Activated T-helper 1 cell treated with anti-CD3 and anti-CD28 coated beads, Interleukin-12 subunit alpha, Interleukin-12 subunit beta, Interleukin-2, Interleukin-4 antibody, amounts not matched to agents 30 ng/mL and 10 ng/mL and 1 ng/mL, durations not matched to agents 14 hours and 24 hours and 36 hours (primary cell): ENCODE measurements at regions not wholly inside any gene's neighbourhood (a gene's known extent, or its start where the extent isn't known, plus 50 kb on each side); places are given as distances from the start of the nearest gene placed in this dataset.

ENCODE experiments used
- DNase-seq: peaks from one replicate; pipeline ENCODE4 v3.0.0; 2021; ENCODE audit warnings: low spot score
- H3K27ac Mint-ChIP-seq: one replicate; pipeline ENCODE4 v1.8.0; 2021; ENCODE audit warnings: mild to moderate bottlenecking, mixed read lengths
- H3K27me3 Mint-ChIP-seq: one replicate; pipeline ENCODE4 v1.8.0; 2022; ENCODE audit warnings: mild to moderate bottlenecking, moderate library complexity, mixed read lengths; ENCODE audit not compliant: insufficient read depth
- H3K36me3 Mint-ChIP-seq: one replicate; pipeline ENCODE4 v1.8.0; 2021; ENCODE audit warnings: low read depth, mixed read lengths
- H3K4me1 Mint-ChIP-seq: one replicate; pipeline ENCODE4 v1.8.0; 2021; ENCODE audit warnings: low read depth, mixed read lengths
- H3K4me3 Mint-ChIP-seq: one replicate; pipeline ENCODE4 v1.8.0; 2021; ENCODE audit warnings: mild to moderate bottlenecking, moderate library complexity, mixed read lengths
- H3K9me3 Mint-ChIP-seq: one replicate; pipeline ENCODE4 v1.8.0; 2021; ENCODE audit warnings: mixed read lengths
- intact Hi-C: fragments of 100-400 bp; cut with micrococcal nuclease; formaldehyde crosslinking; loops from one replicate; pipeline ENCODE4 v1.15.1; 2024

DNA sequence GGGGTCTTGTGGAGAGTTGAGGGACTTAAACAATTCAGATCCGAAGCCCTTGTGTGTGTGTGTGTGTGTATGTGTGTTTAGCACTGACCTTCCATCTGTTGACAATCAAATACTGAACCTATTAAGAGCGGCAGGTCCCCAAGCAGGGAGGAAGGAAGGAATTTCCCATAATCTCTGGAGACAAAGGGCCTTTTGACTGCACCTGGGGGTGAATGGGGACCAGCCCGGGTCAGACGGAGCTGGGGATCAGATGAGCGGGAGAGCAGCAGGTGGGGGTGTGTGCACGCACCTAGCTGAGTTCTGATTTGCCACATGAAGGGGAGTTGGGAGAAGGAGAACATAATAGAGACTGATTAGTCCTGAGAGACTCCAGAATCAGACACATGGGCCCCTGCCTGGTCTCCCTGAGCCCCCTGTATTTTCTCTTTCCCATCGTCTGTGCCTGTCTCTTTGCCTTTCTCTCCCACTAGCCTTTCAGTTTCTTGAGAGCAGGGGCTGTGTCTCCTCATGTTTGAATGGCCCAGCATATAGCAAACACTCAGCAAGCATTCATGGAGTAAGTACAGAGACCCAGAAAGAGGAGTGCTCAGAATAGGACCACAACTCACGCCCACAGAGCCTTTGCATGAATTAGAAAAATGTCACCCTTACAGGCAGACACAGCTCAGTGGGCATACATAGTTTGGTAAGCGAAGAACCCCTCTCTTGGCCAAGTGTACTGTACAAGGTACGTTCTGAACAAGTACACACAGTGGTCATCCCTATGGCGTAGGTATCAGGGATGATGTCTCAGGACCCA is 288.3 kb upstream of the HABP2 start:
- DNase-seq, result no peak
- no peaks in the 10 kb centered on the region for H3K36me3 Mint-ChIP-seq
- H3K4me1 Mint-ChIP-seq, result no peaks in the 10 kb centered on the region
- intact Hi-C loops, result no loop called here
- H3K9me3 Mint-ChIP-seq, result no peaks in the 10 kb centered on the region
- peaks cover 8% of the 10 kb centered on the region for H3K27me3 Mint-ChIP-seq
- H3K27ac Mint-ChIP-seq, result no peak overlapping the region
- no peak overlapping the region for H3K4me3 Mint-ChIP-seq

DNA sequence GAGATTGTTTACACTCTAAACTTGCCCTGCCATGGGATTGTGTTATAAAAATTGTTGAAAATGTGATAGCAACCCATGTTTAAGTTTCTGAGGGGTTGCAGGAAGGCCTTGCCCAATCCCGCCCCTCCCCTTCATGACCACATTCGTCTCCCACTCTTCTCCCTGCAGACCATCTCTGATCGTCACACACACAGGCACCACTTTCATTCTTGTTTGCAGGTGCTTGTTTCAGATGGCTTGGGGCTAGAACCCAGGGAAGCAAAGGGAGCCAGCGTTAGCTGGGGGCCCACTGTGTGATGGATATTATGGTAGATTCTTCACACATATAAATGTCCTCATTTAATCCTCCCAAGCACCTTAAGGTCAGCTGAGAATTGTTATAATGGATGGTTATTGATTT is 286.7 kb upstream of the HABP2 start:
- H3K9me3 Mint-ChIP-seq, result no peaks in the 10 kb centered on the region
- H3K4me1 Mint-ChIP-seq, result no peaks in the 10 kb centered on the region
- no peak overlapping the region for H3K27ac Mint-ChIP-seq
- intact Hi-C loops, result no loop called here
- H3K4me3 Mint-ChIP-seq, result no peak overlapping the region
- no peaks in the 10 kb centered on the region for H3K36me3 Mint-ChIP-seq
- peaks cover 7% of the 10 kb centered on the region for H3K27me3 Mint-ChIP-seq
- DNase-seq, result no peak

DNA sequence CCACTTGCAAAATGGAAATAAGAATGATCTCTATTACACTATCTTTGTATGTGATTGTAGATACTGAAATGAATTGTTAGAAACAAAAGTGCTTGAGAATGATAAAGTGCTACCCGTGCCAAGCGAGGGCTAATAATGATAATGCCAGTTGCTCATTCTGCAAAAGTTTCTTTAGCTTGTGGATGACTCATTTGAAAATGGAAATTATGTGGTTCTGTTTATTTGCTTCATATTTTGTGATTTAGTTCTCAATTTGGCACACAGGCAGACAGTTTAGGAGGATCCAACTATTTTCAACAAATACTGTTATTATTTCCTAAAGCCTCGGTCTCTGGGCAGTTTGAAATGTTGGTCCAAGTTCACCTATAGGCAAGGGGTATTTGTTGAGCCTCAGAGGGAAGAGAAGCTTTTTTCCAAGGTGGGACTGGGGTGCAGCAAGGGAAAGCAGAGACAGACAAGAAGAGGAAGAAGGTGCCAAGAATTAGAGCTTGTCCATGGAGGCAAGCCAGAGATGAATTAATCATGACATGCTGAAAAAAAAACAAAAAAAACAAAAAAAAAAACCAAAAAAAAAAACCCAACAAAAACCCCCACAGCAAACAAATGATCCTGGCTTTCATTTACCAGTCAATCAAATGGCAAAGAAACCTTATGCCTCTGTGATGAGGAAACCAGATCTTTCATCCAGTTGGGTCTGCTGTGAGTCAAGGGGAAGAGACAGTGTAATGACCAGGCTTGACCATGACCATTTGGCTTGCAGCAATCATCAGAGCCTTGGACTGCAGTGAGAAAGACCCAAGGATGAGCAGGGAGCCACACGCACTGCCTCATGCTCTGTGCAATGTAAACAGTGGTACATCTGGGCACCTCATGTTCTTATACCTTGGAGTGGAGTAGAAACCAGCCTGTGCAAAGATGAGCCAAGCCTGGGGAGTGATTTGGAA is 285.0 kb upstream of the HABP2 start:
- intact Hi-C loops, result no loop called here
- Mint-ChIP-seq H3K4me1 (no peaks in the 10 kb centered on the region), H3K27ac (no peak overlapping the region), H3K36me3 (no peaks in the 10 kb centered on the region), H3K4me3 (no peak overlapping the region), H3K9me3 (no peaks in the 10 kb centered on the region), H3K27me3 (peaks cover 4% of the 10 kb centered on the region)
- DNase-seq, result no peak

DNA sequence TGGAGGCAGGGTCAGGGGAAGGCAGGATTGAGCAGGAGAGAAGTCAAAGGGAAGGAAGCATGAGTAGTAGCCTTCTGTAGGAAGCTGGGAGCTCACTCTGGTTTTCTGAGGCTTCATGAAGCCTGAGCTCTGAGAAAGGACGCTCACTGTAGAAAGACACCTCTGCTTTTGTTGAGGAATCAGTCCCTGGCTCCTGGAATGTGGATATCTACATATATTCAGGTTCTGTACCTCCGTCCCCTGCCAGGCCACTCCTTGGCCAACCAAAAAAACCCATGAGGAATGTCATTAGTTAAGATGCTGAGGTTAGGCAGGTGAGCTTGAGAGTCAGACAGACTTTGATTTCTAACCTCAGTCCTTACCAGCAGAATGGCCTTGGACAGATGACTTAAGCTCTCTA is 283.5 kb upstream of the HABP2 start:
- Mint-ChIP-seq H3K27me3 (peaks cover 2% of the 10 kb centered on the region), H3K4me3 (no peak overlapping the region), H3K27ac (no peak overlapping the region), H3K4me1 (no peaks in the 10 kb centered on the region), H3K9me3 (no peaks in the 10 kb centered on the region), H3K36me3 (no peaks in the 10 kb centered on the region)
- no peak for DNase-seq
- intact Hi-C loops, result no loop called here

DNA sequence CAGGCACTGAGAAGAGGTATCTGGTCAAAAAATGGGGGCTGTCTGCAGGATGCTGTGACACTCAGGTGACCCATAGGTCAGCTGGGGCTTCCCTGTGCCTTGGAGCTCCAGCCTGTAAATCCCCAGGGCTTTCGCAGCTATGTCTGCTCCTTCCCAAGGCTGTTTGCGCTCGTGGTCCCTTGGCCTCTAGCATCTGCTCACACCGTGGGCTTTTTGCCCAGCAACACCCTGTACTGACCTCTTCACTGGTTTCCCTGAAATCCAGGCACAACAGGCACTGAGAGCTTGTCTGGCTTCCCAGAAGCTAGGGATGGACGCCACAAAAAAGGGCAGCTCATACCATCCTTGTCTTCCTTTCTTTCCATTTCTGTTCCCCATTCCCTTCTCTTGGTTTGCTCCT is 280.3 kb upstream of the HABP2 start:
- DNase-seq, result no peak
- H3K27me3 Mint-ChIP-seq, result peaks cover 2% of the 10 kb centered on the region
- H3K27ac Mint-ChIP-seq, result no peak overlapping the region
- H3K4me3 Mint-ChIP-seq, result no peak overlapping the region
- intact Hi-C loops, result no loop called here
- H3K36me3 Mint-ChIP-seq, result no peaks in the 10 kb centered on the region
- peaks cover 6% of the 10 kb centered on the region for H3K9me3 Mint-ChIP-seq
- no peaks in the 10 kb centered on the region for H3K4me1 Mint-ChIP-seq

DNA sequence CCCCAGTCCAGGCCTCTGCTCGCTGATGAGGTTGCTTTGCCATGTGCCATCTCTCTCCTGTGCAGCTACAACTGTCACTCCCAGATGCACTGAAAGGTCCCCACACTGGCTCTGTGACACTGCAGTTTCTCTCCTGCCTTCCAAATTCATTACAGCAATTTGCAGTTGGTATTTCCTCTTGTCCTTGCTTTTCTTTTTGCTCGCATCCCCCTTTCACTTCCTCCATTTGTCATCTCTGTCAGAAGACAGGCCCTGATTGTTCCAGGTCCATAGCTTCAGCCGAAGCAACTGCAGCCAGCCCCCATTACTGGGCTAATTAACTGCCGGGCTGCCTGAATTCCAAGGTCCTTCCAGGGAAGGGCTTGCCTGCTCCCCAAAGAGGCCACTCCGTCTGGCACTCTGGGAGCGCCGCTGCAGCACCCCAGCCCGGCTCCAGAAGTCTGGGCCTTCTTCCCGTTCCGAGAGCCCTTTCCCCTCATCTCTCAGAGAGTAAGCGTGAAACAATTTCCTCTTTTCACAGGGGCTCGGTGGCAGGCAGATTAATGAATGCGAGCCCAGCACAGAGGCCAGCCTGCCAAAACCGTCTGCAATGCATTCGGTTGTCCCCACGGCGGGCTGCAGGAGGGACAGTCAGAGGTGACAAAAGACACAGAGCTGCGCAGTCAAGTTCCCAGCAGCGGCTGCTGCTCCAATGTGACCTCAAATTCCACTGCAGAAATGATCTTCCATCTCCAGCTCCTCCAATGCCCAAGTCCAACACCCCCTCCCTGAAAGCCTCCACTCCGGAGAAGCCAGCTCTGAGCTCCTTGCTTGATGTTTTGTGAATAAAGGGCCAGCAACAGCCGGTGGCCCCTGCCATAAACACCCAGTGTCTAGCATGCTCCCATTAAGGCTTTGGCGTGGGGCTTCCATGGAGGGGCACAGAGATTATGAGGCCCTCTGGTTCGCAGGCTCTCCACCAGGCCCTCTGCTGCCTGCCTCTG is 279.4 kb upstream of the HABP2 start:
- peaks cover 6% of the 10 kb centered on the region for H3K9me3 Mint-ChIP-seq
- intact Hi-C loops, result no loop called here
- DNase-seq, result no peak
- no peak overlapping the region for H3K27ac Mint-ChIP-seq
- peaks cover 2% of the 10 kb centered on the region for H3K27me3 Mint-ChIP-seq
- no peak overlapping the region for H3K4me3 Mint-ChIP-seq
- no peaks in the 10 kb centered on the region for H3K36me3 Mint-ChIP-seq
- no peaks in the 10 kb centered on the region for H3K4me1 Mint-ChIP-seq

DNA sequence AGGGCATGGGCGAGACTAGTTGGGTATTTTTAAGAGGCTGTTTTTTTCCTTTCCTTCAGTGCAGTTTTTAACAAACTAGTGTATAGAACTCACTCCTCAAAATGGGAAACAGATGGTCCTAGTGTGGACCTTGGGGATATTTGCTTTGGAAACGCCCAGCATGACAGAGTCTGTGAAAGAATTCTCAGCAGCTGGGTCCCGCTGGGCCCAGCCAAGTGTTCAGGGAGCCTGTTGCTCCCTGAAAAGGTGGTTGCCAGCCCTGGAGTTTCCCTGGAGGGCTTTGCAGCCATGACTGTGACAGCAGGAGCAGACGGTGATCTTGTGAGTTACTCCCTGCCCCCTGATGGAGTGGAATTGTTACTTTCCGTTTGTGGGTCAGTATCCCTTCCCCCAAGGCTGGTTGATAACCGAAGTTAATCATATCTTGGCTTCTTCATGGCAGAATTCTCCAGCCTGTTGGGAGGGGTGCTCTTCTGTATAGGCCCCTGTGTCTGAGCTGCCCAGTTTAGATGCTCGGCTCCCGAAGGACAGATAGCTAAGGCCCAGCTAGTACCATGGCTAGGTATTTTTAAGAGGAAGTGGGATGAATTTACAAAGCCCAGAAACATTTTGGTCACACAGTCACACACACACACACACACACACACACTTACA is 278.6 kb upstream of the HABP2 start:
- no peak for DNase-seq
- no peak overlapping the region for H3K4me3 Mint-ChIP-seq
- no peaks in the 10 kb centered on the region for H3K36me3 Mint-ChIP-seq
- intact Hi-C loops, result no loop called here
- peaks cover 2% of the 10 kb centered on the region for H3K27me3 Mint-ChIP-seq
- H3K9me3 Mint-ChIP-seq, result peaks cover 6% of the 10 kb centered on the region
- H3K4me1 Mint-ChIP-seq, result no peaks in the 10 kb centered on the region
- H3K27ac Mint-ChIP-seq, result no peak overlapping the region

DNA sequence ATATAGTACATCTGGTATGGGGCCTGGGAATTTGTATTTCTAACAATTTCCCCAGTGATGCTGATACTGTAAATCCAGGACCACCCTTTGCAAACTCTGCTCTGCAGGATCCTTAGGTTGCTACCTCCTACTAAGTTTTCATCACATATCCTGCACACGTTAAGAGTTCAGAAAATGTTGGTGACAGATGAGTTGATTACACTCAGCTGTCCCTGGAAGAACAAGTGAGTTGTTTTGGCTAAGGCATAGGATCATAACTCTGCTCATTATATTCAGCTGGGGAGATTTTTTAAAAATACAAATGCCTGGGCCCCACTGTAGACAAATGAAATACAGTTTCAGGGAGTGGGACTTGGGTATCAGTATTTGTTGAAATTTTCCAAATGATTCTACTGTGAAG is 274.6 kb upstream of the HABP2 start:
- Mint-ChIP-seq H3K27me3 (no peaks in the 10 kb centered on the region), H3K4me3 (no peak overlapping the region), H3K9me3 (peaks cover 6% of the 10 kb centered on the region), H3K4me1 (no peaks in the 10 kb centered on the region), H3K27ac (no peak overlapping the region), H3K36me3 (no peaks in the 10 kb centered on the region)
- no peak for DNase-seq
- intact Hi-C loops, result no loop called here

DNA sequence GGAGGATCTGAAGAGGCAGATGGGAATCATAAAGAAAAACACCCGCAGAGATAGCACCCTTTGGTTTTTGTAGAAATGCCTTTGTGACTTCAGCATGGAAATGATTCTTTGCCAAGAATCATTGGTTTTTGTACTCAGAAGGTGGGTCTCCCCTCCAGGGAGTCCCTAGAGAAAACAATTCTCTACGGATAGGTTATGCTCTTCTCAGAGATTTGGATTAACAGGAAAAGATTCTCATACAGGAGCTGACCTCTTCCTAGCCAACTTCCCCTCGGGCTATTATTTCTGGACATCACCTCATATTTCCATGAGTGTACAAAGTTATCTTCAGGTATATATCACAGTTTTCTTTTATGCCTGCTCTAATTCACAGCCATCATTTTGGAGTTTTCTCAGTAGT is 274.2 kb upstream of the HABP2 start:
- Mint-ChIP-seq H3K27me3 (no peaks in the 10 kb centered on the region), H3K4me3 (no peak overlapping the region), H3K36me3 (no peaks in the 10 kb centered on the region), H3K9me3 (peaks cover 6% of the 10 kb centered on the region), H3K27ac (no peak overlapping the region), H3K4me1 (no peaks in the 10 kb centered on the region)
- no peak for DNase-seq
- intact Hi-C loops, result no loop called here

DNA sequence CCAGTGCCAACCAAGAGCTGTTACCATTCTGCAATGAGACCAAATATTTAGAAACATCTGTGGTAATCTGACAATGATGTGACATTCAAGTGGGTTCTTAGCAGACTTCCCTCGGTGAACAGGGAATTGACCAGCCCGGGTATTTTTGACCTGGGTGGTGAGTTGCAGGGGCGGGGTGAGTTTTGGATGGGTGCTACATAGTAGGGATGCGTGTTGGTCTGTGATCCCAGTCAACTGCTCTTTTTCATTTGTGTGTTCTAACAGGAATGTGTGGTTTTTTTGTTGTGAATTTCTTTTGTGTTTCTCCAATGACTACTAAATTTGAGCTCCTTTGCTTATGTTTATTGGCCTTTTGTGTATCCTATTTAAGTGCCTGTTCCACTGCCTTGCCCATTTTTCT is 273.6 kb upstream of the HABP2 start:
- Mint-ChIP-seq H3K36me3 (no peaks in the 10 kb centered on the region), H3K9me3 (peaks cover 6% of the 10 kb centered on the region), H3K27me3 (no peaks in the 10 kb centered on the region), H3K27ac (no peak overlapping the region), H3K4me3 (no peak overlapping the region), H3K4me1 (no peaks in the 10 kb centered on the region)
- intact Hi-C loops, result no loop called here
- no peak for DNase-seq

DNA sequence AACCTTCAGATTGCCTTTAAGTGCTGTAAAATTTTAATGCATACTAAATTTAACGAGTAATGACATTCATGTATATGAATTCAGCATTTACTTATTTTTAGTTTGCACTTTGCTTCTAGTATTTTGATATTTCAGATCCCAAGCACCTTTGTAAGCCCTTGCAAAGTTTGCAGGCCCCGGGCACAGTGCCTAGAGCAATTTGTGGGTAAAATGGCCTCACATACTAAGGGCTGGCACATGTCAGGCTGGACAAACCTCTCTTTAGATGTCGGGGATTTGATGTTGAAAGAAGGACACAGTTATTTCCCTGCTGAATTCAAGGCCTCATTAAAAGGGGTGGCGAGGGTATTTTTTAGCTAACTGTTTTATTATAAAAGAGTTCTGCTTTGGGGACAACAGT is 270.3 kb upstream of the HABP2 start:
- Mint-ChIP-seq H3K27ac (no peak overlapping the region), H3K27me3 (no peaks in the 10 kb centered on the region), H3K9me3 (no peaks in the 10 kb centered on the region)

DNA sequence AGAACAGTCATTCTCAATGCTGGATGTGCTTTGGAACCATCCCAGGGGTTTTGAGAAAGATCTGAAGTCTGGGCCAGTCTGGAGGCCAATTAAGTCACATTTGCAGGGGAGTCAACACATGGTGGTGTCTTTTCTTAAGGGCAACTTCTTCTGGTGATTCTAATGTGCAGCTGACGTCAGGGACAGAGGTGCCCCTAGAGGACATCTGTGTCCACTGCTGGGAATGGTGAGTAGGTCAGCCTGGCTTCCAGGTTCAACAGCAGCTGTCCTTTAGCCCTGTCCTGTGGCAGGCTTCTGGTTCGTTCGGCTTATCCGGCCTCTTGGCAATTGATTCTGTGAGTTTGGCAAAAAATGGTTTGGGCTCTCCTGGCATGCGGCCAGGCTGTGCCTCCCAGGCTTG is 269.7 kb upstream of the HABP2 start:
- H3K27me3 Mint-ChIP-seq, result no peaks in the 10 kb centered on the region
- H3K4me1 Mint-ChIP-seq, result no peaks in the 10 kb centered on the region
- no peaks in the 10 kb centered on the region for H3K36me3 Mint-ChIP-seq
- H3K4me3 Mint-ChIP-seq, result no peak overlapping the region
- intact Hi-C loops, result no loop called here
- DNase-seq, result no peak
- no peaks in the 10 kb centered on the region for H3K9me3 Mint-ChIP-seq
- H3K27ac Mint-ChIP-seq, result no peak overlapping the region

More for the DNA sequence above, 270.3 kb upstream of the HABP2 start:
- no peak for DNase-seq
- intact Hi-C loops, result no loop called here
- H3K36me3 Mint-ChIP-seq, result no peaks in the 10 kb centered on the region
- no peak overlapping the region for H3K4me3 Mint-ChIP-seq
- H3K4me1 Mint-ChIP-seq, result no peaks in the 10 kb centered on the region
